GM19438 (cell line): ENCODE measurements at regions not wholly inside any gene's neighbourhood (a gene's known extent, or its start where the extent isn't known, plus 50 kb on each side); places are given as distances from the start of the nearest gene placed in this dataset.

Experiments used
- ATAC-seq: cut with Tn5 transposase; IDR thresholded peaks from one replicate; pipeline ENCODE4 v1.9.1; 2021; ENCODE audit warnings: low read depth; ENCODE audit not compliant: unreplicated experiment

- ATAC-seq: peak; percentile 89
Measured at GRCh38 chr7:55641273-55641691, 69.0 kb upstream of the VOPP1 start.

GRCh38 chr7:55639640-55640039 lies 67.3 kb upstream of the VOPP1 start:
- no peak for ATAC-seq

- no peak for ATAC-seq
Measured at GRCh38 chr7:55629051-55629677, 56.9 kb upstream of the VOPP1 start.

GRCh38 chr7:55624813-55625212 lies 52.5 kb upstream of the VOPP1 start:
- ATAC-seq: no peak

- ATAC-seq: no peak
Measured at GRCh38 chr7:55623617-55624016, 51.3 kb upstream of the VOPP1 start.

GRCh38 chr7:55622241-55622640 lies 49.9 kb upstream of the VOPP1 start:
- ATAC-seq: no peak
